H1 (cell line): ENCODE measurements at regions not wholly inside any gene's neighbourhood (a gene's known extent, or its start where the extent isn't known, plus 50 kb on each side); places are given as distances from the start of the nearest gene placed in this dataset.

ENCODE experiments used
- ATF3 ChIP-seq: IDR thresholded peaks from 2 replicates; pipeline ENCODE4 v1.6.1; 2011; ENCODE audit warnings: low read depth, mild to moderate bottlenecking, low read length; ENCODE audit not compliant: insufficient read depth
- JUN ChIP-seq: IDR thresholded peaks from 2 replicates; pipeline ENCODE4 v1.6.1; 2011; ENCODE audit warnings: low read depth, mild to moderate bottlenecking, improper control_type of control experiment, low read length
- JUND ChIP-seq: IDR thresholded peaks from 2 replicates; pipeline ENCODE4 v1.6.1; 2011; ENCODE audit warnings: mild to moderate bottlenecking, improper control_type of control experiment, low read length
- RFX5 ChIP-seq: IDR thresholded peaks from 2 replicates; pipeline ENCODE4 v1.6.1; 2011; ENCODE audit warnings: low read depth, low read length, improper control_type of control experiment, borderline replicate concordance
- SP4 ChIP-seq: IDR thresholded peaks from 2 replicates; pipeline ENCODE4 v1.6.1; 2012; ENCODE audit warnings: low read length, inconsistent platforms

- no peak for TF ChIP-seq JUN
- no peak for TF ChIP-seq SP4
- TF ChIP-seq ATF3, result no peak
- no peak for TF ChIP-seq RFX5
- TF ChIP-seq JUND, result no peak
These were observed 219.4 kb upstream of the LNX1 start (continued) for GRCh38 chr4:53810643-53811042.
